GM13976 (cell line): ENCODE measurements at regions not wholly inside any gene's neighbourhood (a gene's known extent, or its start where the extent isn't known, plus 50 kb on each side); places are given as distances from the start of the nearest gene placed in this dataset.

Experiments used
- DNase-seq: peaks from one replicate; pipeline ENCODE4 v3.0.0; 2012; ENCODE audit warnings: low spot score
- in situ Hi-C: fragments of 300-500 bp; cut with MboI; formaldehyde crosslinking; loops from one replicate; pipeline ENCODE4 v1.12.0; 2022; ENCODE audit warnings: low sequenced_read_pairs, mixed read lengths, inconsistent platforms; ENCODE audit not compliant: unreplicated experiment
- TF ChIP-seq, protein P1 (sequence below): IDR thresholded peaks from 2 replicates; pipeline ENCODE4 v1.5.1; 2012; ENCODE audit warnings: borderline replicate concordance, mild to moderate bottlenecking; ENCODE audit not compliant: insufficient read depth; ENCODE audit errors: extremely low read depth, missing control alignments, control extremely low read depth

- in situ Hi-C loops, result no loop called here
- TF ChIP-seq, protein P1, sequence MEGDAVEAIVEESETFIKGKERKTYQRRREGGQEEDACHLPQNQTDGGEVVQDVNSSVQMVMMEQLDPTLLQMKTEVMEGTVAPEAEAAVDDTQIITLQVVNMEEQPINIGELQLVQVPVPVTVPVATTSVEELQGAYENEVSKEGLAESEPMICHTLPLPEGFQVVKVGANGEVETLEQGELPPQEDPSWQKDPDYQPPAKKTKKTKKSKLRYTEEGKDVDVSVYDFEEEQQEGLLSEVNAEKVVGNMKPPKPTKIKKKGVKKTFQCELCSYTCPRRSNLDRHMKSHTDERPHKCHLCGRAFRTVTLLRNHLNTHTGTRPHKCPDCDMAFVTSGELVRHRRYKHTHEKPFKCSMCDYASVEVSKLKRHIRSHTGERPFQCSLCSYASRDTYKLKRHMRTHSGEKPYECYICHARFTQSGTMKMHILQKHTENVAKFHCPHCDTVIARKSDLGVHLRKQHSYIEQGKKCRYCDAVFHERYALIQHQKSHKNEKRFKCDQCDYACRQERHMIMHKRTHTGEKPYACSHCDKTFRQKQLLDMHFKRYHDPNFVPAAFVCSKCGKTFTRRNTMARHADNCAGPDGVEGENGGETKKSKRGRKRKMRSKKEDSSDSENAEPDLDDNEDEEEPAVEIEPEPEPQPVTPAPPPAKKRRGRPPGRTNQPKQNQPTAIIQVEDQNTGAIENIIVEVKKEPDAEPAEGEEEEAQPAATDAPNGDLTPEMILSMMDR, result no peak
- no peak for DNase-seq
These were observed 363.6 kb upstream of the CAMK1G start for GRCh38 chr1:209219791-209220524.

DNA sequence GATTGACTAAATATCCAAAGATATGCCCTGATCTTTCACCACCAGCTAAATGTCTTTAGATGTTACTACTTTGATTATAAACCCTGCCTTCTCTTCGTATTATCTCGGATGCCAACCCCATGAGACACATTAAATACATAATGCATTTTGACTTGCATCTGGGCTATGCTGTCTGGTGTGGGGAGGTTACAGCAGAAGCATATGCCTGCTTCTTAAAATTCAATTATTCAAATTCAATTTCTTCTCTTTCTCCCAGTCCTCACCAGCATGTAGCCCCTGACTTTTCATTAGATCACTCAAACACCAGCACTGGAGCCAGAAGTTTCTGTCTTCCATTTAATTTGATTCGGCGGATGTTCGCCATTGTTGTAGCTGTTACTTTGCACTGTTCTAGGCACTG is 360.7 kb upstream of the CAMK1G start:
- in situ Hi-C loops, result no loop called here
- DNase-seq, result no peak
- TF ChIP-seq, protein P1, result no peak

- TF ChIP-seq, protein P1, result no peak
- DNase-seq, result no peak
- in situ Hi-C loops, result no loop called here
These were observed 359.7 kb upstream of the CAMK1G start for GRCh38 chr1:209223791-209224190.

DNA sequence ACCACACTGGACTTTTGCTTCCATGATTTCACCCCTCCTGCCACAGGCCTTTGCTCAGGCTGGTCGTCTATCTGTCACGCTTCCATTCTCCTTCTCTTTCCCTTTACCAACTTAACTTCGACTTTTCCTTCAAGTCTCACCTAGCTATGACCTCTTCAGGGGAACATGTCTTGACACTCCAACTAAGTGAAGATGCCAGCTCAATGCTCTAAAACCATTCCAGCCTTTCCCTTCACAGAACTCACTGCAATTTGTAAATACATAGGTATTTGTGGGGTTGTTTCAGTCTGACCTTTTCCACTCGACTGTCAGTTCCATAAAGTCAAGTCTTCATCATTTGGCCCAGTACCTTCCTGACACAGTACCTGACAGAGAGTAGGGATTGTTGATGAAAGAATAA is 358.6 kb upstream of the CAMK1G start:
- TF ChIP-seq, protein P1, result no peak
- DNase-seq, result no peak
- in situ Hi-C loops, result no loop called here

DNA sequence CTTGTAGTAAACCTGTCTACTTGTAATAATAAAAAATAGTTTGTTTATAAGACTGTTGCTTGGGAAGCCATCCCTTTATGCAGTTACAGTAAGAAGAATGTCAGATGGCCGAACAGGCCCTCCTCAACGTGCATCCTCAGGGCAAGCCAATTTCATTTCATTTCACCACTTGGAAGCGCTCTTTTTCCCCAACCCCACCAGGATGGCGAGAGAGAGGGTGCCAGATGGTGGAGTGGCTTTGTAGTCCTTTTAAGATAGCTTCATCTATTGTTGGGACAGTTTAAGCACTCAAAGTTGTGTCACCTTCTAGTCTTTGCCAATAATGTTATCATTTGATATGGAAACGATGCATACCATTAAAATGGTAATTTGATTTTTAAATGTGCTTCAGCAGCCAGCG is 356.3 kb upstream of the CAMK1G start:
- in situ Hi-C loops, result no loop called here
- DNase-seq, result no peak
- TF ChIP-seq, protein P1, result no peak

- in situ Hi-C loops, result no loop called here
- DNase-seq, result no peak
- TF ChIP-seq, protein P1, result no peak
These were observed 355.6 kb upstream of the CAMK1G start for GRCh38 chr1:209227941-209228340.
